ENCODE measurements at regions not wholly inside any gene's neighbourhood (a gene's known extent, or its start where the extent isn't known, plus 50 kb on each side); places are given as distances from the start of the nearest gene placed in this dataset.

GRCh38 chr2:57698935-57699449 lies 347.6 kb upstream of the VRK2 start:
- no peaks in the 10 kb centered on the region for H3K9me3 ChIP-seq
- no peak overlapping the region for H3K4me2 ChIP-seq
- no peak overlapping the region for H2AFZ ChIP-seq (ENCODE audit: low read depth)
- H3K9ac ChIP-seq, result no peak overlapping the region
- DNase-seq, result no peak
- CTCF ChIA-PET, result no interaction called here
- H3K27ac ChIP-seq (ENCODE audit: low read depth in 2 of 2, low read length in 1 of 2), result no peak overlapping the region
- H3K36me3 ChIP-seq (replicated peaks in 1 of 2; ENCODE audit: control insufficient read depth in 1 of 2, insufficient read depth in 2 of 2, low read length in 1 of 2), result no peaks in the 10 kb centered on the region
- no peaks in the 10 kb centered on the region for H3K79me2 ChIP-seq (ENCODE audit: insufficient read depth)
- 33% methylated on average over 2 of the region's 2 CpGs for WGBS (ENCODE audit: low lambda C conversion rate)
- H3K4me1 ChIP-seq (ENCODE audit: control insufficient read depth in 1 of 2, insufficient read depth in 2 of 2, low read depth in 1 of 2, low read length in 1 of 2), result no peaks in the 10 kb centered on the region
- no peak for TF ChIP-seq ZBTB33 (IDR thresholded peaks at IDR 0.05; ENCODE audit: borderline replicate concordance, low read depth)
- H3K27me3 ChIP-seq (ENCODE audit: insufficient read depth), result no peaks in the 10 kb centered on the region; the same call in 1 of the 2 replicates
- H4K20me1 ChIP-seq (ENCODE audit: insufficient read depth), result no peaks in the 10 kb centered on the region
- H3K9me2 ChIP-seq, result no peaks in the 10 kb centered on the region
- H3K4me3 ChIP-seq (ENCODE audit: low read depth in 2 of 2, low read length in 1 of 2), result no peak overlapping the region
- no peaks in the 10 kb centered on the region for H3F3A ChIP-seq (replicated peaks; ENCODE audit: insufficient read depth)
- POLR2A ChIA-PET, result no interaction called here

- no peaks in the 10 kb centered on the region for H3F3A ChIP-seq (replicated peaks; ENCODE audit: insufficient read depth)
- H4K20me1 ChIP-seq (ENCODE audit: insufficient read depth), result no peaks in the 10 kb centered on the region
- no peak overlapping the region for H3K4me2 ChIP-seq
- no peak for DNase-seq
- no peaks in the 10 kb centered on the region for H3K79me2 ChIP-seq (ENCODE audit: insufficient read depth)
- H3K9me3 ChIP-seq, result no peaks in the 10 kb centered on the region
- H3K27me3 ChIP-seq (ENCODE audit: insufficient read depth), result no peaks in the 10 kb centered on the region; the same call in 1 of the 2 replicates
- no peaks in the 10 kb centered on the region for H3K36me3 ChIP-seq (replicated peaks in 1 of 2; ENCODE audit: control insufficient read depth in 1 of 2, insufficient read depth in 2 of 2, low read length in 1 of 2)
- H3K4me3 ChIP-seq (ENCODE audit: low read depth in 2 of 2, low read length in 1 of 2), result no peak overlapping the region
- no peak for TF ChIP-seq IRF3 (IDR thresholded peaks at IDR 0.05; ENCODE audit: low read depth, low read length)
- no peak for TF ChIP-seq MAX (IDR thresholded peaks at IDR 0.05; ENCODE audit: low read depth)
- TF ChIP-seq ELF1 (IDR thresholded peaks at IDR 0.05), result no peak
- TF ChIP-seq TEAD4 (IDR thresholded peaks at IDR 0.05; ENCODE audit: borderline replicate concordance, insufficient read depth), result no peak
- TF ChIP-seq RXRA (IDR thresholded peaks at IDR 0.05; ENCODE audit: borderline replicate concordance, low read depth), result no peak
- no peak for TF ChIP-seq FOXM1 (IDR thresholded peaks at IDR 0.05; ENCODE audit: low read depth)
- TF ChIP-seq EP300 (IDR thresholded peaks at IDR 0.05; ENCODE audit: borderline replicate concordance in 1 of 2, low read depth in 1 of 2, low read length in 1 of 2), result no peak
- no peak for TF ChIP-seq FOXJ3 (CRISPR knock-in tag; IDR thresholded peaks at IDR 0.05)
- TF ChIP-seq CHD2 (IDR thresholded peaks at IDR 0.05; ENCODE audit: low read length, partially characterized antibody), result no peak
- TF ChIP-seq NRF1 (IDR thresholded peaks at IDR 0.05; ENCODE audit: low read depth, low read length), result no peak
- H3K27ac ChIP-seq (ENCODE audit: low read depth in 2 of 2, low read length in 1 of 2), result no peak overlapping the region
- no peaks in the 10 kb centered on the region for H3K9me2 ChIP-seq
- peak overlapping the region; percentile 35; the same call in 1 of the 2 replicates for H2AFZ ChIP-seq (ENCODE audit: low read depth)
- H3K4me1 ChIP-seq (ENCODE audit: control insufficient read depth in 1 of 2, insufficient read depth in 2 of 2, low read depth in 1 of 2, low read length in 1 of 2), result no peaks in the 10 kb centered on the region
- no peak overlapping the region for H3K9ac ChIP-seq
- ChIA-PET POLR2A (no interaction called here), CTCF (no interaction called here)
- 45% methylated on average over 5 of the region's 5 CpGs for WGBS (ENCODE audit: low lambda C conversion rate)
Observed at GRCh38 chr2:57701391-57701791, 345.2 kb upstream of the VRK2 start.
